ENCODE measurements at regions not wholly inside any gene's neighbourhood (a gene's known extent, or its start where the extent isn't known, plus 50 kb on each side); places are given as distances from the start of the nearest gene placed in this dataset.

DNA sequence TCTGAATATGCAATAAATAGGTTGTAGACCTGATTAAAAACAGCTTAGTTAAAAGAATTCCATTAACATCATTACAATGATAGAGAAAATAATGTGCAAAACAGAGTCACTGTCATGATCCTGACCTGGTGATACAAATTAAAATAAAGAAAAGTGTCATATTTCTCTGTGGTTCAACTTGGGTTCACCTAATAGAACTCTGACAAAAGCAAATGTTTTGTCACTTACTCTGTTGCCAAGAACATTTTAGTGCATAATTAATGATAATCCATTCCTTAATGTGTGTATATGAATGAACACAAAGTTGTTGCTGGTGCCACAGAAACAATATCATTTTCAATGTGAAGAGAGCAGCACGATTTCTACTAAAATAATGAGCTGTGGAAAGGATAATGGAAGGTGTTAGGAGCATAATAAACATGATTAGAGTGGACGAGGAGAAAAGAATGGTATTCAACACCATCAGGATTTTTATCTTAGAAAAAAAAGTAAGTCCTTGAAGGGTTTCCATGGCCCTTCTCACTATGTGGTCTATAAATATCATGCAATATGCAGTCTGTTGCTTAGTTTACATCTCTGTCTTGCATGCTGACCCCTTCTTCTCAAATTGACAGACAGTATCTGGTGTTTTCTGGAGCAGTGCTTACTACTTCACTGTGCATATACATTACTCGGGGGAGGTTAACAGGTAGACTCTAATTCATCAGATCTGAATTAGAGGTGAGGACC, 656.6 kb upstream of the MMS22L start:
- TF ChIP-seq RARB (CRISPR knock-in tag; IDR thresholded peaks at IDR 0.05) (no peak), GLIS3 (CRISPR knock-in tag; IDR thresholded peaks at IDR 0.05) (no peak), OSR1 (CRISPR knock-in tag; IDR thresholded peaks at IDR 0.05) (no peak), SNAI2 (CRISPR knock-in tag; IDR thresholded peaks at IDR 0.05) (no peak), TCF4 (CRISPR knock-in tag; IDR thresholded peaks at IDR 0.05; ENCODE audit: borderline replicate concordance) (no peak), ZNF8 (CRISPR knock-in tag; IDR thresholded peaks at IDR 0.05) (no peak), PPARA (CRISPR knock-in tag; IDR thresholded peaks at IDR 0.05; ENCODE audit: borderline replicate concordance) (no peak)
- TF ChIP-seq, protein P1, sequence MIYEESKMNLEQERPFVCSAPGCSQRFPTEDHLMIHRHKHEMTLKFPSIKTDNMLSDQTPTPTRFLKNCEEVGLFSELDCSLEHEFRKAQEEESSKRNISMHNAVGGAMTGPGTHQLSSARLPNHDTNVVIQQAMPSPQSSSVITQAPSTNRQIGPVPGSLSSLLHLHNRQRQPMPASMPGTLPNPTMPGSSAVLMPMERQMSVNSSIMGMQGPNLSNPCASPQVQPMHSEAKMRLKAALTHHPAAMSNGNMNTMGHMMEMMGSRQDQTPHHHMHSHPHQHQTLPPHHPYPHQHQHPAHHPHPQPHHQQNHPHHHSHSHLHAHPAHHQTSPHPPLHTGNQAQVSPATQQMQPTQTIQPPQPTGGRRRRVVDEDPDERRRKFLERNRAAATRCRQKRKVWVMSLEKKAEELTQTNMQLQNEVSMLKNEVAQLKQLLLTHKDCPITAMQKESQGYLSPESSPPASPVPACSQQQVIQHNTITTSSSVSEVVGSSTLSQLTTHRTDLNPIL (CRISPR knock-in tag; IDR thresholded peaks at IDR 0.05; ENCODE audit: low read depth), result no peak

All from SK-N-SH treated with all-trans-retinoic acid at 6 μM for 48 hours (cell line).